SK-N-SH treated with all-trans-retinoic acid at 6 μM for 48 hours (cell line): ENCODE measurements at regions not wholly inside any gene's neighbourhood (a gene's known extent, or its start where the extent isn't known, plus 50 kb on each side); places are given as distances from the start of the nearest gene placed in this dataset.

Experiments used
- CSDC2 ChIP-seq: fragments of 250-450 bp; sonication (Bioruptor Pico); IDR thresholded peaks from 2 replicates; pipeline ENCODE4 v1.5.0; 2020; ENCODE audit warnings: mild to moderate bottlenecking, moderate library complexity
- ESRRG ChIP-seq: fragments of 250-450 bp; sonication (Bioruptor Pico); IDR thresholded peaks from 2 replicates; pipeline ENCODE4 v1.6.1; 2021; ENCODE audit warnings: mild to moderate bottlenecking
- GLIS3 ChIP-seq: fragments of 250-450 bp; sonication (Bioruptor Pico); IDR thresholded peaks from 2 replicates; pipeline ENCODE4 v1.5.0; 2020; ENCODE audit warnings: mild to moderate bottlenecking, moderate library complexity
- TOX ChIP-seq: fragments of 250-450 bp; sonication (Bioruptor Pico); IDR thresholded peaks from 2 replicates; pipeline ENCODE4 v1.8.0; 2021; ENCODE audit warnings: mild to moderate bottlenecking, moderate library complexity, borderline replicate concordance
- ZC3H10 ChIP-seq: fragments of 250-450 bp; sonication (Bioruptor Pico); IDR thresholded peaks from 2 replicates; pipeline ENCODE4 v1.5.1; 2021; ENCODE audit warnings: mild to moderate bottlenecking, moderate library complexity
- ZFP30 ChIP-seq: fragments of 450-650 bp; formaldehyde crosslinking; IDR thresholded peaks from 2 replicates; pipeline ENCODE4 v1.5.0; 2022; ENCODE audit warnings: mild to moderate bottlenecking, moderate library complexity
- TF ChIP-seq, protein P1 (sequence below): fragments of 250-450 bp; sonication (Bioruptor Pico); IDR thresholded peaks from 2 replicates; pipeline ENCODE4 v1.8.0; 2020; ENCODE audit warnings: mild to moderate bottlenecking, moderate library complexity, borderline replicate concordance
- TF ChIP-seq, protein P2 (sequence below): fragments of 250-450 bp; sonication (Bioruptor Pico); IDR thresholded peaks from 2 replicates; pipeline ENCODE4 v1.5.0; 2020; ENCODE audit warnings: mild to moderate bottlenecking, moderate library complexity

DNA sequence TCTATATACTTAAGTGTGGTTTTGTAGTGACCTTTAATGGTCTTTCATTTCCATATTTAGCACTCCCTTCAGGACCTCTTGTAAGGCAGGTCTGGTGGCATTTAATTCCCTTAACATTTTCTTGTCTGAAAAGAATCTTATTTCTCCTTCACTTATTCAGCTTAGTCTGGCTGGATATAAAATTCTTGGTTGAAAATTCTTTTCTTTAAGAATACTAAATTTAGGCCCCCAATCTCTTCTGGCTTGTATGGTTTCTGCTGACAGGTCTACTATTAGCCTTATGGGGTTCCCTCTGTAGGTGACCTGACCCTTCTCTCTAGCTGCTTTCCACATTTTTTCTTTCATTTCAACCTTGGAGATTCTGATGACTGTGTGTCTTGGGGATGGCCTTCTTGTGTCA is 236.9 kb downstream of the THBS2 start:
- no peak for TF ChIP-seq ZC3H10 (CRISPR knock-in tag)
- no peak for TF ChIP-seq ESRRG (CRISPR knock-in tag)
- TF ChIP-seq, protein P1, sequence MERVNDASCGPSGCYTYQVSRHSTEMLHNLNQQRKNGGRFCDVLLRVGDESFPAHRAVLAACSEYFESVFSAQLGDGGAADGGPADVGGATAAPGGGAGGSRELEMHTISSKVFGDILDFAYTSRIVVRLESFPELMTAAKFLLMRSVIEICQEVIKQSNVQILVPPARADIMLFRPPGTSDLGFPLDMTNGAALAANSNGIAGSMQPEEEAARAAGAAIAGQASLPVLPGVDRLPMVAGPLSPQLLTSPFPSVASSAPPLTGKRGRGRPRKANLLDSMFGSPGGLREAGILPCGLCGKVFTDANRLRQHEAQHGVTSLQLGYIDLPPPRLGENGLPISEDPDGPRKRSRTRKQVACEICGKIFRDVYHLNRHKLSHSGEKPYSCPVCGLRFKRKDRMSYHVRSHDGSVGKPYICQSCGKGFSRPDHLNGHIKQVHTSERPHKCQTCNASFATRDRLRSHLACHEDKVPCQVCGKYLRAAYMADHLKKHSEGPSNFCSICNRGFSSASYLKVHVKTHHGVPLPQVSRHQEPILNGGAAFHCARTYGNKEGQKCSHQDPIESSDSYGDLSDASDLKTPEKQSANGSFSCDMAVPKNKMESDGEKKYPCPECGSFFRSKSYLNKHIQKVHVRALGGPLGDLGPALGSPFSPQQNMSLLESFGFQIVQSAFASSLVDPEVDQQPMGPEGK: no peak
- no peak for TF ChIP-seq GLIS3
- TF ChIP-seq, protein P2, sequence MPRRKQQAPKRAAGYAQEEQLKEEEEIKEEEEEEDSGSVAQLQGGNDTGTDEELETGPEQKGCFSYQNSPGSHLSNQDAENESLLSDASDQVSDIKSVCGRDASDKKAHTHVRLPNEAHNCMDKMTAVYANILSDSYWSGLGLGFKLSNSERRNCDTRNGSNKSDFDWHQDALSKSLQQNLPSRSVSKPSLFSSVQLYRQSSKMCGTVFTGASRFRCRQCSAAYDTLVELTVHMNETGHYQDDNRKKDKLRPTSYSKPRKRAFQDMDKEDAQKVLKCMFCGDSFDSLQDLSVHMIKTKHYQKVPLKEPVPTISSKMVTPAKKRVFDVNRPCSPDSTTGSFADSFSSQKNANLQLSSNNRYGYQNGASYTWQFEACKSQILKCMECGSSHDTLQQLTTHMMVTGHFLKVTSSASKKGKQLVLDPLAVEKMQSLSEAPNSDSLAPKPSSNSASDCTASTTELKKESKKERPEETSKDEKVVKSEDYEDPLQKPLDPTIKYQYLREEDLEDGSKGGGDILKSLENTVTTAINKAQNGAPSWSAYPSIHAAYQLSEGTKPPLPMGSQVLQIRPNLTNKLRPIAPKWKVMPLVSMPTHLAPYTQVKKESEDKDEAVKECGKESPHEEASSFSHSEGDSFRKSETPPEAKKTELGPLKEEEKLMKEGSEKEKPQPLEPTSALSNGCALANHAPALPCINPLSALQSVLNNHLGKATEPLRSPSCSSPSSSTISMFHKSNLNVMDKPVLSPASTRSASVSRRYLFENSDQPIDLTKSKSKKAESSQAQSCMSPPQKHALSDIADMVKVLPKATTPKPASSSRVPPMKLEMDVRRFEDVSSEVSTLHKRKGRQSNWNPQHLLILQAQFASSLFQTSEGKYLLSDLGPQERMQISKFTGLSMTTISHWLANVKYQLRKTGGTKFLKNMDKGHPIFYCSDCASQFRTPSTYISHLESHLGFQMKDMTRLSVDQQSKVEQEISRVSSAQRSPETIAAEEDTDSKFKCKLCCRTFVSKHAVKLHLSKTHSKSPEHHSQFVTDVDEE (CRISPR knock-in tag): no peak
- no peak for TF ChIP-seq CSDC2 (CRISPR knock-in tag)
- no peak for TF ChIP-seq TOX (CRISPR knock-in tag)
- no peak for TF ChIP-seq ZFP30
